Thoracic aorta (tissue), 2 donors: ENCODE measurements at regions not wholly inside any gene's neighbourhood (a gene's known extent, or its start where the extent isn't known, plus 50 kb on each side); places are given as distances from the start of the nearest gene placed in this dataset.
"Not testable (repeated sequence)": the region's sequence is repeated elsewhere in the genome, so short reads cannot be mapped to it uniquely, and the experiment has no call there.

Experiments
- ATAC-seq: fragments of 150-250 bp; one replicate; pipeline ENCODE4 v1.8.0; 2017; ENCODE audit warnings: low read depth; ENCODE audit not compliant: insufficient number of reproducible peaks, low FRiP score
- DNase-seq: peaks from one replicate; pipeline ENCODE4 v3.0.0-alpha.2; 2020; ENCODE audit warnings: low spot score
- H3K27ac ChIP-seq, 2 donors: fragments of 200-600 bp; sonication (generic); 1 replicate in 1 of 2; 2 replicates in 1 of 2; pipeline ENCODE4 v1.5.1; 2016; ENCODE audit warnings: mild to moderate bottlenecking in 2 of 2, moderate library complexity in 2 of 2
- H3K27me3 ChIP-seq: fragments of 200-600 bp; sonication (generic); replicated peaks from 2 replicates; pipeline ENCODE4 v1.6.0; 2016; ENCODE audit warnings: mild to moderate bottlenecking; ENCODE audit not compliant: insufficient read depth
- H3K36me3 ChIP-seq: fragments of 200-600 bp; sonication (generic); one replicate; pipeline ENCODE4 v1.5.1; 2016
- H3K4me1 ChIP-seq, 2 donors: fragments of 200-600 bp; sonication (generic); 1 replicate in 1 of 2; 2 replicates in 1 of 2; pipeline versions ENCODE4 v1.5.1 to v1.6.0; 2016; ENCODE audit warnings: low read depth in 2 of 2, mild to moderate bottlenecking in 1 of 2; ENCODE audit not compliant: control insufficient read depth in 1 of 2
- H3K4me3 ChIP-seq: fragments of 200-600 bp; sonication (generic); 2 replicates; pipeline ENCODE4 v1.5.1; 2016; ENCODE audit warnings: mild to moderate bottlenecking
- H3K9me3 ChIP-seq: fragments of 200-600 bp; sonication (generic); 2 replicates; pipeline ENCODE4 v1.5.1; 2016
- TF ChIP-seq, protein P1 (sequence below): fragments of 200-600 bp; sonication (generic); IDR thresholded peaks from one replicate; pipeline ENCODE4 v1.5.1; 2019; ENCODE audit warnings: antibody characterized with exemption

DNA sequence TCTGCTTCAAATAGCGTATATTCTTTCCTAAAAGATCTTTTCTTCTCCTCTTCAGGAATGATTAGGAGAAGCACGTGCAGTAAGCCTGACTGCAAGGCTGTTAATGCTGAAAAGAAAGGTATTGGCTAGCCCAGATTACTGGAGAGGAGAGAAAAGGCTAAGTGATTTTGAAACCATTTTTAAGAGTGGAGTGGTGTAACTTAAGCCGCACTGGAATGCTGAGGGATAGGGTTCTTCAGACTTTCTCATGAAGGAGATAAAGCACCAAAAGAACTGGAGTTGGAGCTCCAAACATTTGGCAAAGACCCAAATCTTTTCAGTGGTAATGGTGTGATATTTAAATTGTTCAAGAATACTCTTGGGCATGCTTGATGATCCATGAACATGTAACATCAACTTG, 388.3 kb downstream of the COG6 start:
- no peak for ATAC-seq
- H3K4me3 ChIP-seq, result no peak overlapping the region
- no peaks in the 10 kb centered on the region for H3K27me3 ChIP-seq
- TF ChIP-seq, protein P1, sequence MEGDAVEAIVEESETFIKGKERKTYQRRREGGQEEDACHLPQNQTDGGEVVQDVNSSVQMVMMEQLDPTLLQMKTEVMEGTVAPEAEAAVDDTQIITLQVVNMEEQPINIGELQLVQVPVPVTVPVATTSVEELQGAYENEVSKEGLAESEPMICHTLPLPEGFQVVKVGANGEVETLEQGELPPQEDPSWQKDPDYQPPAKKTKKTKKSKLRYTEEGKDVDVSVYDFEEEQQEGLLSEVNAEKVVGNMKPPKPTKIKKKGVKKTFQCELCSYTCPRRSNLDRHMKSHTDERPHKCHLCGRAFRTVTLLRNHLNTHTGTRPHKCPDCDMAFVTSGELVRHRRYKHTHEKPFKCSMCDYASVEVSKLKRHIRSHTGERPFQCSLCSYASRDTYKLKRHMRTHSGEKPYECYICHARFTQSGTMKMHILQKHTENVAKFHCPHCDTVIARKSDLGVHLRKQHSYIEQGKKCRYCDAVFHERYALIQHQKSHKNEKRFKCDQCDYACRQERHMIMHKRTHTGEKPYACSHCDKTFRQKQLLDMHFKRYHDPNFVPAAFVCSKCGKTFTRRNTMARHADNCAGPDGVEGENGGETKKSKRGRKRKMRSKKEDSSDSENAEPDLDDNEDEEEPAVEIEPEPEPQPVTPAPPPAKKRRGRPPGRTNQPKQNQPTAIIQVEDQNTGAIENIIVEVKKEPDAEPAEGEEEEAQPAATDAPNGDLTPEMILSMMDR, result no peak
- H3K27ac ChIP-seq, result no peak overlapping the region
- no peak for DNase-seq
- no peaks in the 10 kb centered on the region for H3K4me1 ChIP-seq
- no peaks in the 10 kb centered on the region for H3K36me3 ChIP-seq
- H3K9me3 ChIP-seq, result no peaks in the 10 kb centered on the region

DNA sequence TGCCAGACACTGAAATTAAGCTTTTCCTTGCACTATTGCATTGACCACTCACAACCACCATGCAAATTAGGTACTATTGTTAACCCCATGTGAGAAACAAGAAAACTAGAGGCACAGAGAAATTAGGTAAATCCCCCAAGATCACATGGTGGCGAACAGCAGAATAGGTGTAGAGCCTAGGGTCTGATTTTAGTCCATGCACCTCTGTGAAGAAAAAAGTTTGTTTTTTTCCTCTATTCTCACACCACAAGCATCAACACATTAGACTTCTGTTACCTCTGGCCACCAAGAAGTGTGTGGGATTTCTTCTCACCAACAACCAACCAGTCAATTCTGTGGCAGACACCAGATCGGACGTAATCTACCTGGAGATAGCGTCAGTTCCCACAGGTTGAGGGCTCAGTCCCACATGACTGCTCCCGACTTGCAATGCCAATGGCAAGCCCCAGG, 391.9 kb downstream of the COG6 start:
- Histone ChIP-seq H3K27me3 (no peaks in the 10 kb centered on the region), H3K27ac (no peak overlapping the region), H3K36me3 (no peaks in the 10 kb centered on the region), H3K4me1 (no peaks in the 10 kb centered on the region), H3K9me3 (no peaks in the 10 kb centered on the region), H3K4me3 (no peak overlapping the region)
- TF ChIP-seq, protein P1, result no peak
- DNase-seq (no peak), ATAC-seq (no peak)

DNA sequence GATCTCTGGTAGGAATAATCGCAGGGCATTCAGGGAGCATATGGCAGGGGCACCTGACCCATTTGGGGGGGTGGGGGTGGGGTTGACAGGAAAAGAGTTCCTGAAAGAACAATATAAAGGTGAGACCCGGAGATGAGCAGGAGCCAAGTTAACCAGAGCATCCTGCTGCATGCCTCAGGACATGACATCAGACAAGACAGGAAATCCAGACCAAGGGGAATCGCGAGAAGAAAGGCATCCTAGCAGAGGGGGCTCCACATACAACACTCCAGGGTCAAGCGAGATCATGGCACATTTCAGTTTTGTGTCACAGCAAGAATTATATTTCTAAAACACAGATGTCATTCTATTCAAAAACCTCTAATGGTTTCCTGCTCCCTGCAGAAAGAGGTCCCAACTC, 393.1 kb downstream of the COG6 start:
- no peaks in the 10 kb centered on the region for H3K36me3 ChIP-seq
- ATAC-seq (no peak), DNase-seq (no peak)
- H3K4me1 ChIP-seq, result no peaks in the 10 kb centered on the region
- H3K9me3 ChIP-seq, result no peaks in the 10 kb centered on the region
- H3K27me3 ChIP-seq, result no peaks in the 10 kb centered on the region
- H3K27ac ChIP-seq, result no peak overlapping the region
- no peak overlapping the region for H3K4me3 ChIP-seq
- TF ChIP-seq, protein P1, result no peak

DNA sequence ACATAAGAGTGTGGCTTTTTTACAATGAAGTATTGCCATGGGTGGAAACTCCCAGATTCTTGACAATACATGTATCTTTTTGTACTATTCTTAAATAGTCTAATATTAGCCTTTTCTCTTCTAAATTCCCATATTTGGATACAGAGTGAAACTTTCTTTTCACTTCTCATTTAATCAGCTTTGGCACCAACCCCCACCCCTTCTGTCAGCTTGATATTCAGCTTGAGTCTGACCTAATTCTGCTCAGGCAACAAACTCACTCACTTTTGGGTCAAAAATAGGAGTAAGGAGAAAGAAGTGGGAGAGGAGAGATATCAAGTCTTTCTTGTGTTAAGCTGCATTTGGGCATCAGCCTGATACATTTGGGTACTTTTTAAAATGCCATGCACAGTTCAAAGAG, 397.5 kb downstream of the COG6 start:
- no peak for DNase-seq
- no peak overlapping the region for H3K4me3 ChIP-seq
- TF ChIP-seq, protein P1, result no peak

DNA sequence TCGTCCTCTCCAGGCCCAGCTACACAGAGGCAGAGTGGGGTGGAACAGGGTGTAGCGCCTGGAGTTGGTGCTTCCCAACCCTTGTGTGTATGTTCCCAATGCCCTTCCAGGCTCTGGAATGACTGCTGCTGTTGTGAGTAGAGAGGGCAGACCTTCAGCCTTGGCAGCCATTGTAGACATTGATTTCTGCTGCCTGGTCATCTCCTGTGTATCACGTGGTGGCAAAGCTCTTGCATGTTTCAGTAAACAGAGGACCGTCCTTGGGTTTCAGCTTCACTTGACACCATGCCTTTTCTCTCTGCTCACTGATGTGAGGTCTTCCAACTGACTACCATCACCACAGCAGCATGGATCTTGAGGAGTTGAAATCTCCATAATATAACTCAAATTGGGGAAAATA, 397.9 kb downstream of the COG6 start:
- DNase-seq, result no peak
- no peak overlapping the region for H3K27ac ChIP-seq

More for the DNA sequence above, 397.5 kb downstream of the COG6 start:
- no peaks in the 10 kb centered on the region for H3K36me3 ChIP-seq
- no peaks in the 10 kb centered on the region for H3K4me1 ChIP-seq
- H3K27ac ChIP-seq, result no peak overlapping the region
- no peaks in the 10 kb centered on the region for H3K9me3 ChIP-seq
- no peak for ATAC-seq
- no peaks in the 10 kb centered on the region for H3K27me3 ChIP-seq

DNA sequence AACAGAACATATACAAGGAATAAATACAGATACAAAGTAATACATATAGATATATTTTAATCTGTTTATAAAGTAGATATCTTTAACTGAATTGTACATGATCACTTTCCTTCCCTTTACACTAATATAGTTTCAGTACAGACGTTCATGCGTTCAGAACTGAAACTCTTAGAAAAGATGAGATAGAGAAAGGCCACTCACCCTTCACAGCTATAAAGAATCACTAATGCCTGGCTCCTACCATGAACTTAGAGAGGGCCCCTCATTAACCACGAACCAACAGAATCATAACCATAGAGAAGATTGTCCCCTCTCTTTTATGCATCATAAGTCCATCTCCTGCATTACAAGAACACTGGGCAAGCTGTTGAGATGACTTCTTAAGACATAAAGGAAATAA, 399.0 kb downstream of the COG6 start:
- H3K4me1 ChIP-seq, H3K36me3 ChIP-seq, DNase-seq, H3K4me3 ChIP-seq, H3K27me3 ChIP-seq, H3K27ac ChIP-seq, H3K9me3 ChIP-seq, ATAC-seq: not testable (repeated sequence)

More for the DNA sequence above, 397.9 kb downstream of the COG6 start:
- TF ChIP-seq, protein P1, result no peak
- Histone ChIP-seq H3K27me3 (no peaks in the 10 kb centered on the region), H3K9me3 (no peaks in the 10 kb centered on the region), H3K36me3 (no peaks in the 10 kb centered on the region), H3K4me1 (no peaks in the 10 kb centered on the region), H3K4me3 (no peak overlapping the region)
- no peak for ATAC-seq
